ENCODE measurements at regions not wholly inside any gene's neighbourhood (a gene's known extent, or its start where the extent isn't known, plus 50 kb on each side); places are given as distances from the start of the nearest gene placed in this dataset.

DNA sequence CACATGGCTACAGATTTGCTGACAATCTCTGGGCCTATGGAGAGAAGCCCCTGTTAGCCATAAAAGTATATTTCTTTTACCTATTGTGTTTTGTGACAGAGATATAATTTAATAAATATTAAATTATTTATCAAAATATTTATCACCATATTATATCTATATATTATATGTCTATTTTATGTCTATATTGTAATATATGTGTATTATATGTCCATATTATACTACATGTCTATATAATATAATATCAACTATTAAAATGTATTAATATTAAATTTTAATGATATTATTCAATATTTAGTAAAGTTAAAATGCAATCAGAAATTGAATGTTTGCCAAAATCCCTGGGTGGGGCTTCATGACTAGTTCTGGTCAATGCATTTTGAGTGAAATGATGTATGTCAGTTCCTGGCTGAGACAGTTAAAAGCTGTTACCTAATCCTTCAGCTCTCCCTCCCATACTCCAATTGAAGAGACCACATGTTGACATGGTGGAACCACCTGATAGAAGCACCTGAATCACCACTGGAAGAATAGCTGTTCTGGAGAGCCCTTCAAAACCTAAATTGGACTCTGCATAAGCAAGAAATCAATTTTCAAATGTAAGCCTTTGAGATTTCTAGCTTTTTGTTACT is 357.3 kb upstream of the DDHD1 start:
- no peak for DNase-seq

- DNase-seq = no peak
Observed at GRCh38 chr14:53509276-53510244, 356.4 kb upstream of the DDHD1 start.

GRCh38 chr14:53501361-53502211 is 348.5 kb upstream of the DDHD1 start:
- DNase-seq = no peak

DNA sequence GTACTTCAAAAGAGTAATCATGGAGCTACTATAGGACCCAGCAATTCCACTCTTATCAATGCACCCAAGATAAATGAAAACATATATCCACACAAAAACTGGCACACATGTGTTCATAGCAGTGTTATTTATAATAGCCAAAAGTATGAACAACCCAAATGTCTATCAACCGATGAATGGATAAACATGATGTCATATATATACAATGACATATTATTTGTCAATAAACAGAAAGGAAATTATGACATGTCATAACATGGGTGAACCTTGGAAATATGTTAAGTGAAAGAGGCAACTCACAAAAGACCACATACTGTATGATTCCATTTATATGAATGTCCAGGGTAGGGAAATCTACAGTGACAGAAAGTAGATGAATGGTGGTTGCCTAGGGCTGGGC is 347.1 kb upstream of the DDHD1 start:
- DNase-seq = no peak

- no peak for DNase-seq
Observed at GRCh38 chr14:53496668-53497067, 343.5 kb upstream of the DDHD1 start.

GRCh38 chr14:53495846-53496343 is 342.8 kb upstream of the DDHD1 start:
- DNase-seq = no peak

DNA sequence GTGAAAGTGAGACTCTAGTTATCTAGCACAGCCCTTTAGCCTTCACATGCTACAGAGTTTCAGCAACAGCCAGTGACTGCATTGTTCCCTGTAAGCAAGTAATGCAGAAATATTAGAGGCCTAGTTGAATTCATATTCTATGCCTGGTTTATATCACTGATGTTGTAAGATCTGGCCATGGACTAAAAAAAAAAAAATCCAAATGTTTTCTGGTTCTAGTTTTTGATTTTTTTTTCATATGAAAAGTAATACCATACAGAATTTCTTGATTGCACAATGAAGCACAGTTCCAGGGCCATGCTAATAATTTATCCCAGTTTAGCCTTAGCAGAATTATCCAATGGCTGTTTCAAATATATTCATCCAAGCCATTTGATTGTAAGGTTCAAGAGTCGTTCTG is 341.5 kb upstream of the DDHD1 start:
- no peak for DNase-seq

- no peak for DNase-seq
Observed at GRCh38 chr14:53493860-53494259, 340.7 kb upstream of the DDHD1 start.

GRCh38 chr14:53493320-53493719 is 340.2 kb upstream of the DDHD1 start:
- DNase-seq = no peak

GRCh38 chr14:53491884-53492277 is 338.8 kb upstream of the DDHD1 start:
- no peak for DNase-seq

DNA sequence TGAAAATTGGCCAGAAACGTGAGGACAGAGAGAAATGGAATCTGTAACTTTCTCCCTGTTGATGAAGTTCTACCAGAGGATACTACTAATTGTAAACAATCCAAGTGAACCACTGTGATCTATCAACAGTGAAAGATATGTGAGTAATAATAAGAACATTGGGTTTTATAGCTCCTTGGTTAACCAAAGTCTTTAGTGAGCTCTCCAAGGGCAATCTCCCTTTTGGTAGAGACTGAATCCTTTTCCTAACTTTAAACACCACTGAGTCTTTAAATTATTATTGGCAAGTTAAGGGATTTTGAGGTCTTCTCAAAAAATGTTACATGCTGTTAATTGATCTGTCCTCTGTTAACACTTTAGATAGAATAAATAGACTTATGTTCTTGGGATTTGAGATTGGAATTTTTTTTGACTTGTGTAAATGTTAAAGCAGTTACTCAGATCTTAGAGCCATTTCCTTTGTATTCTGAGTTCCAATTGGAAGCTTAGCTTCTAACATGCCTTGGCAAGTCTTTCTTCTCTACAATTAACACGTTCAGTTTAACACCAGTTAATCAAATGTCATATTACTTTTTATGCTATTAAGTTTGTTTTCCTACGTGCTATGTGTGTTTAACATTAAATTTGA is 338.2 kb upstream of the DDHD1 start:
- DNase-seq = no peak

DNA sequence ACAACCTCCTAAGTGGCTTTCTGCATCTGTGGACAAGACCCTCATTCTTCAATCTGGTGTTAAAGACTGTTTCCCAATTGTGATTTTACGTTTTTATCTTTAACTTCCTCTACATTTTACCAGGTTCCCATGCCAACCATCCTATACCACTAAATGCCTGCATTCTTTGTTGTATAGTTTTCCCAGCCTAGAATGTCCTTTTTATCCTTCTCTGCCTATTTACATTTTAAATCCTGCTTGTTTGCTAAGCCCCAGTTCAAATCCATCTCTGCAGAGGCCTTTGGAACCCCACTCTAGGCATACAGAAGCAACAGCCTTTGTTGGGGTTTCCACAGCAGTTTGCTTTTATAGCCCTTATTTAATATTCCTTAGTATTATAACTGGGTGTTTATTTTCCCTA is 325.1 kb upstream of the DDHD1 start:
- DNase-seq = no peak

DNA sequence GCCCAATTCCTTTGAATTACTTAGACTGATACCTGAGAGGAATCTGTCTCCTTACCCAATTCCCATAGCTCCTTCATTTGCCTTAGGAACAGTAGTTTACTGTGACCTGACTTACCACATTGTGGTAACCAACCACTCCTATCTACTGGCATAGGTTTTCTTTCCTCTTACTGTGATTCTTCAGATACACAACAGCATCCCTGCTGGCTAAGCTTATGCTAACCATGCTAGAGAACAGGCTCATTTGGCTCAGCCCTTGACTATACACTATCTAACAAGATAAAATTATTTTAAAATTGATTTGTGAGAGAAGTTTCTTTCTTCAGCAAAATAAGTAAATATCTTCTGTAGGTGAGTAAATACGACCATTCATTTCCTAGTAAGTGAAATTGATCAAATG is 320.4 kb upstream of the DDHD1 start:
- no peak for DNase-seq

GRCh38 chr14:53472306-53472705 is 319.2 kb upstream of the DDHD1 start:
- no peak for DNase-seq

DNA sequence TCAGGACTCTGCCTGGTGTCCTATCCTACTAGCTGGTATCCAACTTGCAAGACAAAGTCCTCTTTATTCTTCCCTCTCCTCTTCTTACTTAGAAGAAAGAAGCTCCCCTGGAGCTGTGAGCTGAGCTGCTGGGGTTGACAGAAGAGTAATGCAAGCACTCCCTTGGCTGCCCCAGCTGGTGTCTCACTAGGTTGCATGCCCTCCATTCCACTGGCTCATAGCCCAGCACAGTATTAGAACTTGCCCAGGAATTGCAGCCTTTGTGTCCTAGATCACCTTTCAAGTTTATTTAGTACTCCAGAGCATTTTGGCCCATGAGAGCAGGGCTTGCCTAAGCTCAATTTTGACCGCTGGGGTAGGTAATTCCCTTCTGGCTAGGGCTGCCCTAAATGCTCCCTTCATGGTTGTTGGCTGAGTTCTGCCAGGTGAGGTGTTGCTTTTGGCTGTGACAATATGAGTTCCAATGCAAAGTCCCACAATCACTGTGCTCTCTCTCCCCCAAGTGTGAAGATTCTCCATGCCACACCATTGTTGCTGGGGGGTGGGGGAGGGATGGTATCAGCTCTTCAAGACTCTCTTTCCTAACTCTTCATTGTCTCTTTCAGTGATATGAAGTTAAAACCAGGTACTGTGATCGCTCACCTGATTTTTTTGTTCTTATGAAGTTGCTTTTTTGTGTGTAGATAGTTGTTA is 317.4 kb upstream of the DDHD1 start:
- no peak for DNase-seq

DNA sequence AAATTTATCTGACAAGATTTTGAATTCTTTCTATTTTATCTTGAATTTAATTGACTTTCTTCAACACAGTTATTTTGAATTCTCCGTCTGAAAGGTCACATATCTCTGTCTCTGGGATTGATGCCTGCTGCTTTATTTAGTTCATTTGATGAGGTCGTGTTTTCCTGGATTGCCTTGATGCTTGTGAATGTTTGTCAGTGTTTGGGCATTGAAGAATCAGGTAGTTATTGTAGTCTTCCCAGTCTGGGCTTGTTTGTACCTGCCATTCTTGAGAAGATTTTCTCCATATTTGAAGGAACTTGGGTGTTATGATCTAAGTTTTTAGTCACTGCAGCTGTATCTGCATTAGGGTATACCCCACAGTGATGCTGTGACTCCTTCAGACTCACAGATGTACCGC is 315.8 kb upstream of the DDHD1 start:
- DNase-seq = no peak

DNA sequence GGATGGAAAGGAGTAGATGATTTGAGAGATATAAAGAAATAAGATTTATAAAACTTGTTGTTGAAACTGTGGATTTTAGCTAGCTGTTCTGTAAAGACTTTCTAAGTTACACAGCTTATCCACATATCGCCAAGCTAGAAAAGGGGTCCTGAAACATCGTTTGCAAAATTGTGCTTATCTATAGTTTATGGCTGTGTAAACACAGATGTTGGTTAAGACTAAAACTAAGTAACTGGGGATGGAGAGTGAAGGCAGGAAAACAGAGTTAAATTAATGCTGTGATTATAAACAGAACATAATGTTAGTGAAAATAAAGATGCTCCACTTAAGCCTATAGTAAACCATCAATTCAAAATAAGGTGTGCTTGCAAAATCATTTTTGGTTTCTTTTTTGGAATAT is 311.3 kb upstream of the DDHD1 start:
- DNase-seq = no peak

DNA sequence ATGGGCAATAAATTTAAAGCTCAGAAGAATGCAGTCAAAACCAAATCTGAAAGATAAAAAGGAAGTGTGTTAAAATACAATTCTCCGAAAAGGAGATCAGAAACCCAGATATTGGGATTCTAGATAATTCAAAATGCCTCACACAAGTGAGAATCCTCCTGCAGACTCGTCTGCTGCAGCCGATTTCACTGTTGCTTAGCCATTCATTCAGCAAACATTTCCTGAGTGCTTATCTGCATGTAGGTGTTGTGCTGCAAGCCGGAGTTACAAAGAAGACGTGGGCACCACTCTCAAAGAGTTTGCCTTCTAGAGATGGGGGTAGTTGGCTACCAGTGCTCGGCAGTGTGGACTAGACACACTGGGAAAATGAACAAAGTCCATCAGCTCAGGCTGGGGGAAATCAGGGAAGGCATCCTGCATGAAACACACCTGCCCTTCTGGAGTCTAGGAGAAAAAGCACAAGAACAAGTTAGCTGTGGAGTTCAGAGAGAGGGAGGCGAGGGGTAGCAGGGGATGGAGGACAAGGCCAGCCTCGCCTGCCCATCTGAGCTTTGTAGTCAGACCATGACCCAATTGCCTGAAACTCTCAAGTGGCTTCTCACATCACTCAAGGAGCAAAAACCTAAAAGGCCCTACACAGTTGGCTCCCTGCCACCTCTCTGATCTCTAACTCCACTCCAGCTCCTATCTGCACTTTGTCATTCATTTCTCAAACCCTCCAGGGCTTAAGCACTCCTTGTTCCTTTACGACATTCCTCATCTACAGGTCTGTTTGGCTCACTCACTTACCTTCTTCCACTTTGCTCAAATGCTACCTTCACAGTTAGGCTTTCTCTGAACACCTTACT is 310.0 kb upstream of the DDHD1 start:
- no peak for DNase-seq

GRCh38 chr14:53461858-53462257 is 308.7 kb upstream of the DDHD1 start:
- no peak for DNase-seq

GRCh38 chr14:53460544-53460943 is 307.4 kb upstream of the DDHD1 start:
- no peak for DNase-seq

GRCh38 chr14:53458368-53458814 is 305.3 kb upstream of the DDHD1 start:
- no peak for DNase-seq
